Sigmoid colon (tissue), 6 donors: ENCODE measurements at regions not wholly inside any gene's neighbourhood (a gene's known extent, or its start where the extent isn't known, plus 50 kb on each side); places are given as distances from the start of the nearest gene placed in this dataset.

ENCODE experiments used
- DNase-seq: peaks from one replicate; pipeline ENCODE4 v3.0.0-alpha.2; 2019
- H3K27ac ChIP-seq, 4 donors: fragments of 200-600 bp; sonication (generic); one replicate each; pipeline ENCODE4 v1.5.1; 2016 to 2019; ENCODE audit warnings: mild to moderate bottlenecking in 1 of 4
- H3K27me3 ChIP-seq, 3 donors: fragments of 200-600 bp; sonication (generic); one replicate each; pipeline ENCODE4 v1.5.1; 2019; ENCODE audit warnings: mild to moderate bottlenecking in 1 of 3
- H3K36me3 ChIP-seq, 4 donors: fragments of 200-600 bp; sonication (generic); one replicate each; pipeline ENCODE4 v1.5.1; 2016 to 2019
- H3K4me1 ChIP-seq, 4 donors: fragments of 200-600 bp; sonication (generic); one replicate each; pipeline ENCODE4 v1.5.1; 2017 to 2019
- H3K4me3 ChIP-seq, 4 donors: fragments of 200-600 bp; sonication (generic); one replicate each; pipeline ENCODE4 v1.5.1; 2017 to 2019; ENCODE audit warnings: mild to moderate bottlenecking in 2 of 4, moderate library complexity in 1 of 4
- H3K9me3 ChIP-seq, 4 donors: fragments of 200-600 bp in 3 of 4; sonication (generic) in 3 of 4; one replicate each; pipeline versions ENCODE4 v1.5.1 to v1.6.1; 2013 to 2019
- CTCF ChIP-seq, 4 experiments: fragments of 450-650 bp in 3 of 4; fragments of 200-600 bp in 1 of 4; IDR thresholded peaks; one replicate each; pipeline ENCODE4 v1.5.1; 2016 to 2019; ENCODE audit warnings: antibody characterized with exemption in 4 of 4, mild to moderate bottlenecking in 3 of 4, moderate library complexity in 2 of 4
- EP300 ChIP-seq, 4 donors: sonication (generic); formaldehyde crosslinking; IDR thresholded peaks; one replicate each; pipeline ENCODE4 v1.6.1; 2017; ENCODE audit warnings: antibody characterized with exemption in 4 of 4
- POLR2A ChIP-seq, 2 donors: fragments of 450-650 bp; IDR thresholded peaks; one replicate each; pipeline ENCODE4 v1.6.1; 2016; ENCODE audit warnings: antibody characterized with exemption in 2 of 2, mild to moderate bottlenecking in 2 of 2, moderate library complexity in 2 of 2
- POLR2AphosphoS5 ChIP-seq, 4 donors: sonication (generic); formaldehyde crosslinking; IDR thresholded peaks; one replicate each; pipeline ENCODE4 v1.6.1; 2017; ENCODE audit warnings: antibody characterized with exemption in 4 of 4
- WGBS, 2 donors: extraction: QIAGEN DNeasy Blood & Tissue Kit; methylation state at CpG; one replicate each; pipeline ENCODE4 v1.1.7; 2013; 5-methylcytosine and 5-hydroxymethylcytosine counted together
- intact Hi-C: fragments of 100-400 bp; cut with DNase I; formaldehyde crosslinking; loops from one replicate; pipeline ENCODE4 v1.15.1; 2023
- donor health status: healthy with polysubstance abuse.
- donor health status: healthy.

- no peaks in the 10 kb centered on the region for H3K36me3 ChIP-seq
- H3K4me1 ChIP-seq: no peaks in the 10 kb centered on the region
- WGBS, 2 donors: 87 to 94% methylated on average over 7 of the region's 7 CpGs
- intact Hi-C loops: no loop called here
- no peaks in the 10 kb centered on the region for H3K27me3 ChIP-seq
- no peak for TF ChIP-seq CTCF (IDR thresholded peaks at IDR 0.05)
- TF ChIP-seq POLR2A (IDR thresholded peaks at IDR 0.05): no peak
- no peak for TF ChIP-seq EP300 (IDR thresholded peaks at IDR 0.05)
- no peak for TF ChIP-seq POLR2AphosphoS5 (IDR thresholded peaks at IDR 0.05)
- DNase-seq: no peak
- H3K4me3 ChIP-seq: no peak overlapping the region
- H3K9me3 ChIP-seq: no peaks in the 10 kb centered on the region
- H3K27ac ChIP-seq: no peak overlapping the region
Measured at GRCh38 chr4:81883530-81884450, 412.1 kb upstream of the RASGEF1B start.

GRCh38 chr4:81883004-81883403 lies 411.3 kb upstream of the RASGEF1B start:
- Histone ChIP-seq H3K27ac (no peak overlapping the region), H3K9me3 (no peaks in the 10 kb centered on the region), H3K4me1 (no peaks in the 10 kb centered on the region), H3K36me3 (no peaks in the 10 kb centered on the region), H3K27me3 (no peaks in the 10 kb centered on the region), H3K4me3 (no peak overlapping the region)
- intact Hi-C loops: no loop called here
- 94 to 96% methylated on average over 1 of the region's 1 CpG for WGBS, 2 donors
- no peak for DNase-seq
- TF ChIP-seq POLR2A (IDR thresholded peaks at IDR 0.05): no peak
- TF ChIP-seq POLR2AphosphoS5 (IDR thresholded peaks at IDR 0.05): no peak
- TF ChIP-seq CTCF (IDR thresholded peaks at IDR 0.05): no peak
- no peak for TF ChIP-seq EP300 (IDR thresholded peaks at IDR 0.05)

DNA sequence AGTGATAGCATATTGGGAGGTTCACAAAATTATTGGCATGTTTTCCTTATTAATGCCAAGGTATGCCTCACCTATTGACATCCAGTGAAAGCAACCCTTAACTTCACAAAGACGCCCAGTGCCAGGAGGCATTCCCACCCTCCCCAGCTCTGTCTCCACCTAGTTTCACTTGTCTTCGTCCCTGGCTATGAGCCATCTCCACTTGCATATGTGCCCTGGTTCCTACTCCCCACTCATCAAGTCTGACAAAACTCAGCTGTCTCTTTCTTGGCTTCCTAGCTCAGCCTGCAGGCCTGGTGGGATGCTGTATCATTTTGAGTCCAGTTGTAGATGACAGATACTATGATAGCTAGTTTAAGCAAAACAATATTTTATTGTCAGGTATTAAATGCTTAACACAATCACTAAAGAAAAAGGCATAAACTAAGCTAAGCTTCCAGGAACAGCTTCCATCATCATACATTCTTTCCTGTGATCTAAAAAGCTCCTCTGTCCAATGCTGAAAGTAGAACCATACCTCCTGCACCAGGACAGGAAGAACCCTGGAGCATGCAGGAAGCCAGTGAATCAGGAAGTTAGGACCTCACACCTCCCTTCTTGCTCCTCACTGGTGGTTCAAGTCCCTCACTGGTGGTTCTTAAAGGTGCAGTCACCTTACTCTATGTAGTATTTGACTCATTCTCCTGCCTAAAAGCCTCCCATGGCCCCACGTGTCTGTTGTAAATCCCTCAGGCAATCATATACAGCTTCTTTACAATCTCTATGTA lies 410.3 kb upstream of the RASGEF1B start:
- Histone ChIP-seq H3K27me3 (no peaks in the 10 kb centered on the region), H3K36me3 (no peaks in the 10 kb centered on the region), H3K4me3 (no peak overlapping the region), H3K4me1 (no peaks in the 10 kb centered on the region), H3K27ac (no peak overlapping the region), H3K9me3 (no peaks in the 10 kb centered on the region)
- no peak for TF ChIP-seq POLR2AphosphoS5 (IDR thresholded peaks at IDR 0.05)
- intact Hi-C loops: no loop called here
- DNase-seq: no peak
- 62 to 82% methylated on average over 3 of the region's 3 CpGs for WGBS, 2 donors

DNA sequence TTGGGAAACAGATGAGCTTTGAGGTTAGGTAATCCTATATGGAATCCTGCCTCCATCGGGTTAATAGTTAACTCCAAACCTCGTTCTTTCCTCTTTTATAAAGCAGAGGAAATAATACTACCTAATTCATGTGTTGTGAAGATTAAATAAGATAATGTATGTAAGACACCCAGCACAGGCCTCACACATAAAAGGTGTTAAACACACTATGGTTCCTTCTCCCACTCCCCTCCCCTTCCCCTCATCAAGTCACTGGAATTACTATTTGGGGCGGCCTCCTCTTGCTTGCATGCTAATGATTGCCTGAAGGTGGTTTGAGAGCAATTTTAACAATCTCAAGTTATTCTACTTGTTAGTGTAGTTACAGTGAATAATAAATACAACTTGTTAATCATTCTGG lies 404.4 kb upstream of the RASGEF1B start:
- Histone ChIP-seq H3K36me3 (no peaks in the 10 kb centered on the region), H3K4me3 (no peak overlapping the region), H3K4me1 (no peaks in the 10 kb centered on the region), H3K27me3 (no peaks in the 10 kb centered on the region), H3K27ac (no peak overlapping the region), H3K9me3 (peaks cover 0 to 3% (median 0%) of the 10 kb centered on the region in 4 donors)
- TF ChIP-seq POLR2AphosphoS5 (IDR thresholded peaks at IDR 0.05) (no peak), CTCF (IDR thresholded peaks at IDR 0.05) (no peak), EP300 (IDR thresholded peaks at IDR 0.05) (no peak), POLR2A (IDR thresholded peaks at IDR 0.05) (no peak)
- intact Hi-C loops: no loop called here
- WGBS, 2 donors: 45 to 61% methylated on average over 3 of the region's 3 CpGs
- DNase-seq: no peak
